H9 (cell line): ENCODE measurements at regions not wholly inside any gene's neighbourhood (a gene's known extent, or its start where the extent isn't known, plus 50 kb on each side); places are given as distances from the start of the nearest gene placed in this dataset.

Experiments
- DNase-seq: peaks from one replicate; pipeline ENCODE4 v3.0.0-alpha.2; 2017
- H2AFZ ChIP-seq: one replicate; pipeline ENCODE4 v1.6.1; 2013; ENCODE audit warnings: mild to moderate bottlenecking, low read length, control low read depth, moderate library complexity
- H2AK5ac ChIP-seq: 2 replicates; pipeline ENCODE4 v1.6.1; 2013; ENCODE audit warnings: low read length, control low read depth, mixed read lengths; ENCODE audit not compliant: insufficient read length
- H2BK120ac ChIP-seq: one replicate; pipeline ENCODE4 v1.6.1; 2013; ENCODE audit warnings: low read depth, mild to moderate bottlenecking, low read length, control low read depth, inconsistent platforms; ENCODE audit not compliant: poor library complexity, severe bottlenecking
- H2BK12ac ChIP-seq: 2 replicates; pipeline ENCODE4 v1.6.1; 2013; ENCODE audit warnings: low read length, control low read depth, mixed read lengths, low read depth; ENCODE audit not compliant: insufficient read length
- H2BK15ac ChIP-seq: 2 replicates; pipeline ENCODE4 v1.6.1; 2013; ENCODE audit warnings: low read depth, low read length, control low read depth
- H2BK20ac ChIP-seq: one replicate; pipeline ENCODE4 v1.6.1; 2013; ENCODE audit warnings: low read depth, mild to moderate bottlenecking, low read length, control low read depth, inconsistent platforms; ENCODE audit not compliant: poor library complexity, severe bottlenecking
- H2BK5ac ChIP-seq: 2 replicates; pipeline ENCODE4 v1.6.1; 2013; ENCODE audit warnings: low read length, control low read depth, mixed read lengths; ENCODE audit not compliant: insufficient read length
- H3K14ac ChIP-seq: 2 replicates; pipeline ENCODE4 v1.6.1; 2013; ENCODE audit warnings: low read length, control low read depth; ENCODE audit not compliant: insufficient read depth
- H3K18ac ChIP-seq: 2 replicates; pipeline ENCODE4 v1.6.1; 2013; ENCODE audit warnings: low read depth, mild to moderate bottlenecking, mixed read lengths, low read length, control low read depth; ENCODE audit not compliant: insufficient read length
- H3K23ac ChIP-seq: 2 replicates; pipeline ENCODE4 v1.6.1; 2013; ENCODE audit warnings: low read length, control low read depth, mixed read lengths, low read depth; ENCODE audit not compliant: insufficient read length
- H3K23me2 ChIP-seq: 2 replicates; pipeline ENCODE4 v1.6.1; 2013; ENCODE audit warnings: low read depth, mild to moderate bottlenecking, mixed read lengths, low read length, control low read depth; ENCODE audit not compliant: insufficient read length, poor library complexity, severe bottlenecking
- H3K27ac ChIP-seq: 2 replicates; pipeline ENCODE4 v1.5.1; 2013; ENCODE audit warnings: low read length, control low read depth, mixed read lengths, low read depth; ENCODE audit not compliant: insufficient read length
- H3K27me3 ChIP-seq: 2 replicates; pipeline ENCODE4 v1.6.1; 2013; ENCODE audit warnings: low read length, control low read depth, inconsistent platforms; ENCODE audit not compliant: insufficient read depth
- H3K4ac ChIP-seq: 2 replicates; pipeline ENCODE4 v1.6.1; 2013; ENCODE audit warnings: low read depth, mild to moderate bottlenecking, control low read depth, inconsistent platforms, low read length, moderate library complexity
- H3K4me1 ChIP-seq: 2 replicates; pipeline ENCODE4 v1.6.1; 2013; ENCODE audit warnings: low read length, control low read depth, inconsistent platforms; ENCODE audit not compliant: insufficient read depth
- H3K4me2 ChIP-seq: 2 replicates; pipeline ENCODE4 v1.6.1; 2013; ENCODE audit warnings: low read length, control low read depth, mixed read lengths; ENCODE audit not compliant: insufficient read length, insufficient read depth
- H3K56ac ChIP-seq: 2 replicates; pipeline ENCODE4 v1.6.1; 2013; ENCODE audit warnings: low read depth, mild to moderate bottlenecking, mixed read lengths, low read length, control low read depth; ENCODE audit not compliant: insufficient read length
- H3K79me1 ChIP-seq: 2 replicates; pipeline ENCODE4 v1.6.1; 2013; ENCODE audit warnings: low read depth, mild to moderate bottlenecking, moderate library complexity, low read length, control low read depth, inconsistent platforms; ENCODE audit not compliant: insufficient read depth, poor library complexity, severe bottlenecking
- H3K79me2 ChIP-seq: 2 replicates; pipeline ENCODE4 v1.6.1; 2013; ENCODE audit warnings: low read length, control low read depth, inconsistent platforms; ENCODE audit not compliant: insufficient read depth
- H3K9ac ChIP-seq: 2 replicates; pipeline ENCODE4 v1.6.1; 2013; ENCODE audit warnings: low read length, control low read depth, mixed read lengths; ENCODE audit not compliant: insufficient read length; ENCODE audit errors: extremely low read depth
- H3K9me3 ChIP-seq: one replicate; pipeline ENCODE4 v1.6.1; 2013; ENCODE audit warnings: low read depth, low read length, inconsistent platforms; ENCODE audit not compliant: control insufficient read depth
- H3T11ph ChIP-seq: one replicate; pipeline ENCODE4 v1.6.1; 2013; ENCODE audit warnings: mild to moderate bottlenecking, low read length, control low read depth, inconsistent platforms
- H4K20me1 ChIP-seq: one replicate; pipeline ENCODE4 v1.6.1; 2013; ENCODE audit not compliant: control insufficient read depth, insufficient read length, insufficient read depth
- H4K5ac ChIP-seq: 2 replicates; pipeline ENCODE4 v1.6.1; 2013; ENCODE audit warnings: low read depth, mild to moderate bottlenecking, mixed read lengths, low read length, control low read depth; ENCODE audit not compliant: insufficient read length
- H4K8ac ChIP-seq: replicated peaks from 2 replicates; pipeline ENCODE4 v1.6.1; 2013; ENCODE audit warnings: low read length, control low read depth, mixed read lengths, low read depth; ENCODE audit not compliant: insufficient read length
- H4K91ac ChIP-seq: 2 replicates; pipeline ENCODE4 v1.6.1; 2013; ENCODE audit warnings: low read depth, mild to moderate bottlenecking, moderate library complexity, mixed read lengths, low read length, control low read depth; ENCODE audit not compliant: insufficient read length
- H3K27ac Mint-ChIP-seq, 3 experiments: 2 replicates in 2 of 3; 3 replicates in 1 of 3; pipeline ENCODE4 v1.8.0; 2020 to 2021; ENCODE audit warnings: mixed read lengths in 3 of 3, mild to moderate bottlenecking in 1 of 3, moderate library complexity in 1 of 3
- H3K27me3 Mint-ChIP-seq: 2 replicates; pipeline ENCODE4 v1.8.0; 2021; ENCODE audit warnings: low read depth, mild to moderate bottlenecking, moderate library complexity, mixed read lengths
- H3K36me3 Mint-ChIP-seq, 3 experiments: 2 replicates in 2 of 3; 3 replicates in 1 of 3; pipeline ENCODE4 v1.8.0; 2020 to 2021; ENCODE audit warnings: low read depth in 3 of 3, mixed read lengths in 3 of 3; ENCODE audit not compliant: insufficient read depth in 1 of 3
- H3K4me1 Mint-ChIP-seq, 2 experiments: 2 replicates each; pipeline ENCODE4 v1.8.0; 2020; ENCODE audit warnings: mixed read lengths in 2 of 2
- H3K4me3 Mint-ChIP-seq, 2 experiments: 2 replicates in 1 of 2; 3 replicates in 1 of 2; pipeline ENCODE4 v1.8.0; 2020 to 2021; ENCODE audit warnings: mild to moderate bottlenecking in 2 of 2, mixed read lengths in 2 of 2, moderate library complexity in 1 of 2
- H3K9me3 Mint-ChIP-seq, 2 experiments: 2 replicates in 1 of 2; 3 replicates in 1 of 2; pipeline ENCODE4 v1.8.0; 2020; ENCODE audit warnings: mild to moderate bottlenecking in 2 of 2, mixed read lengths in 2 of 2, moderate library complexity in 1 of 2
- CTCF ChIP-seq: fragments of 200-600 bp; sonication (generic); conservative IDR thresholded peaks from 3 replicates; pipeline ENCODE4 v1.8.0; 2021; ENCODE audit warnings: antibody characterized with exemption, mild to moderate bottlenecking

GRCh38 chr2:15115776-15116175, 445.4 kb downstream of the NBAS start:
- Histone ChIP-seq H4K5ac (no peak overlapping the region), H3K9me3 (no peaks in the 10 kb centered on the region), H4K8ac (no peak overlapping the region), H3K4ac (no peak overlapping the region), H2AK5ac (no peak overlapping the region), H3K18ac (no peak overlapping the region), H3K79me2 (no peaks in the 10 kb centered on the region), H3K23me2 (no peaks in the 10 kb centered on the region), H3K4me1 (no peaks in the 10 kb centered on the region; the same call in 1 of the 2 replicates), H3K79me1 (no peaks in the 10 kb centered on the region), H2BK12ac (no peak overlapping the region), H3K14ac (no peak overlapping the region), H2BK5ac (no peak overlapping the region), H4K20me1 (no peaks in the 10 kb centered on the region), H3T11ph (no peak overlapping the region), H3K9ac (no peak overlapping the region), H2AFZ (no peak overlapping the region), H4K91ac (no peak overlapping the region), H2BK120ac (no peak overlapping the region), H2BK20ac (no peak overlapping the region), H3K23ac (no peak overlapping the region), H3K27ac (no peak overlapping the region), H3K56ac (no peak overlapping the region), H2BK15ac (no peak overlapping the region), H3K27me3 (no peaks in the 10 kb centered on the region), H3K4me2 (no peak overlapping the region)
- H3K27me3 Mint-ChIP-seq: peaks cover 2% of the 10 kb centered on the region
- H3K4me1 Mint-ChIP-seq: peaks cover 22 to 23% of the 10 kb centered on the region in 2 experiments
- H3K36me3 Mint-ChIP-seq: peaks cover 14 to 34% (median 17%) of the 10 kb centered on the region in 3 experiments
- peaks cover 32 to 33% of the 10 kb centered on the region in 2 experiments for H3K9me3 Mint-ChIP-seq
- TF ChIP-seq CTCF: no peak
- no peak overlapping the region; a peak in 1 of 7 replicates for H3K27ac Mint-ChIP-seq
- H3K4me3 Mint-ChIP-seq: no peak overlapping the region
- no peak for DNase-seq
